SK-N-SH (cell line): ENCODE measurements at regions not wholly inside any gene's neighbourhood (a gene's known extent, or its start where the extent isn't known, plus 50 kb on each side); places are given as distances from the start of the nearest gene placed in this dataset.

ENCODE experiments used
- CTCF ChIA-PET: fragments of 300-600, 350-600 bp; formaldehyde crosslinking; extraction: SDS; loops from one replicate; lab custom pipeline; 2021; lab: Yijun Ruan, JAX
- POLR2A ChIA-PET: fragments of 350-600 bp; sonication (Branson Sonifier 250); formaldehyde crosslinking; extraction: SDS; loops from one replicate; lab custom pipeline; 2020; ENCODE audit warnings: antibody characterized with exemption, inconsistent platforms; lab: Yijun Ruan, JAX
- DNase-seq: peaks from one replicate; pipeline ENCODE4 v3.0.0; 2012
- H2AFZ ChIP-seq: fragments of 200-600 bp; sonication (generic); 2 replicates; pipeline ENCODE4 v1.8.1; 2016; ENCODE audit warnings: antibody characterized with exemption, mild to moderate bottlenecking, low read depth
- H3F3A ChIP-seq: fragments of 200-600 bp; sonication (generic); replicated peaks from 2 replicates; pipeline ENCODE3; 2016; ENCODE audit warnings: antibody characterized with exemption, mild to moderate bottlenecking; ENCODE audit not compliant: insufficient read depth
- H3K27ac ChIP-seq, 2 experiments: fragments of 200-500 bp in 1 of 2; fragments of 200-600 bp in 1 of 2; sonication (Bioruptor generic) in 1 of 2; sonication (generic), shearing (Covaris generic) in 1 of 2; 2 replicates each; pipeline versions ENCODE4 v1.5.1 to v1.6.1; 2014 to 2016; ENCODE audit warnings: low read depth in 2 of 2, inconsistent platforms in 1 of 2, low read length in 1 of 2, mild to moderate bottlenecking in 1 of 2, mixed read lengths in 1 of 2
- H3K27me3 ChIP-seq: fragments of 200-600 bp; sonication (generic), shearing (Covaris generic); 2 replicates; pipeline ENCODE4 v1.6.1; 2016; ENCODE audit warnings: mixed run types; ENCODE audit not compliant: insufficient read depth
- H3K36me3 ChIP-seq, 2 experiments: fragments of 200-500 bp in 1 of 2; fragments of 200-600 bp in 1 of 2; sonication (Bioruptor generic) in 1 of 2; sonication (generic) in 1 of 2; replicated peaks in 1 of 2; 2 replicates each; pipeline versions ENCODE3 to v1.5.1; 2014 to 2016; ENCODE audit warnings: low read length in 1 of 2, mild to moderate bottlenecking in 1 of 2; ENCODE audit not compliant: insufficient read depth in 2 of 2, control insufficient read depth in 1 of 2
- H3K4me1 ChIP-seq, 2 experiments: fragments of 200-500 bp in 1 of 2; fragments of 200-600 bp in 1 of 2; sonication (Bioruptor generic) in 1 of 2; sonication (generic), shearing (Covaris generic) in 1 of 2; 2 replicates each; pipeline versions ENCODE4 v1.5.1 to v1.6.1; 2014 to 2016; ENCODE audit warnings: low read depth in 1 of 2, low read length in 1 of 2, mixed run types in 1 of 2; ENCODE audit not compliant: insufficient read depth in 2 of 2, control insufficient read depth in 1 of 2
- H3K4me2 ChIP-seq: fragments of 200-600 bp; sonication (generic), shearing (Covaris generic); 2 replicates; pipeline ENCODE4 v1.6.1; 2017; ENCODE audit warnings: mixed run types
- H3K4me3 ChIP-seq, 2 experiments: fragments of 200-500 bp in 1 of 2; fragments of 200-600 bp in 1 of 2; sonication (Bioruptor generic) in 1 of 2; sonication (generic), shearing (Covaris generic) in 1 of 2; 2 replicates each; pipeline versions ENCODE4 v1.5.1 to v1.8.1; 2014 to 2016; ENCODE audit warnings: low read depth in 2 of 2, inconsistent platforms in 1 of 2, low read length in 1 of 2, mild to moderate bottlenecking in 1 of 2, mixed read lengths in 1 of 2, moderate library complexity in 1 of 2
- H3K79me2 ChIP-seq: fragments of 200-600 bp; sonication (generic); 2 replicates; pipeline ENCODE4 v1.8.1; 2017; ENCODE audit warnings: mild to moderate bottlenecking; ENCODE audit not compliant: insufficient read depth
- H3K9ac ChIP-seq: fragments of 200-600 bp; sonication (generic); 2 replicates; pipeline ENCODE4 v1.6.1; 2017; ENCODE audit warnings: mixed run types
- H3K9me2 ChIP-seq: fragments of 200-600 bp; sonication (generic); 2 replicates; pipeline ENCODE4 v1.6.1; 2017; ENCODE audit warnings: mixed run types
- H3K9me3 ChIP-seq: fragments of 200-600 bp; sonication (generic); 2 replicates; pipeline ENCODE4 v1.6.1; 2017; ENCODE audit warnings: mixed run types, mild to moderate bottlenecking, moderate library complexity
- H4K20me1 ChIP-seq: fragments of 200-600 bp; sonication (generic); 2 replicates; pipeline ENCODE4 v1.6.1; 2017; ENCODE audit warnings: mild to moderate bottlenecking, mixed run types; ENCODE audit not compliant: insufficient read depth
- FOXJ3 ChIP-seq: sonication (generic); formaldehyde crosslinking; IDR thresholded peaks from 2 replicates; pipeline ENCODE4 v1.5.1; 2020; ENCODE audit warnings: mild to moderate bottlenecking, missing genetic modification reagents
- FOXM1 ChIP-seq: IDR thresholded peaks from 2 replicates; pipeline ENCODE4 v1.4.0; 2012; ENCODE audit warnings: low read depth, mild to moderate bottlenecking
- GABPA ChIP-seq: IDR thresholded peaks from 2 replicates; pipeline ENCODE4 v1.4.0; 2012; ENCODE audit warnings: low read depth, mild to moderate bottlenecking
- IRF3 ChIP-seq: fragments of 150-350 bp; IDR thresholded peaks from 2 replicates; pipeline ENCODE4 v1.6.1; 2016; ENCODE audit warnings: mild to moderate bottlenecking, low read depth, low read length
- JUND ChIP-seq: IDR thresholded peaks from 2 replicates; pipeline ENCODE4 v1.4.0; 2012
- MXI1 ChIP-seq: IDR thresholded peaks from 2 replicates; pipeline ENCODE4 v1.6.1; 2012; ENCODE audit warnings: mild to moderate bottlenecking, low read depth, low read length, improper control_type of control experiment
- RFX5 ChIP-seq: IDR thresholded peaks from 2 replicates; pipeline ENCODE4 v1.6.1; 2012; ENCODE audit warnings: mild to moderate bottlenecking, improper control_type of control experiment, low read length
- RXRA ChIP-seq: IDR thresholded peaks from 2 replicates; pipeline ENCODE4 v1.4.0; 2012; ENCODE audit warnings: low read depth, mild to moderate bottlenecking, borderline replicate concordance
- SIN3A ChIP-seq: IDR thresholded peaks from 2 replicates; pipeline ENCODE4 v1.6.1; 2012; ENCODE audit warnings: low read depth, mild to moderate bottlenecking, low read length, moderate library complexity, borderline replicate concordance
- TAF1 ChIP-seq: IDR thresholded peaks from 2 replicates; pipeline ENCODE4 v1.6.1; 2012; ENCODE audit warnings: low read depth, mild to moderate bottlenecking, low read length, moderate library complexity, borderline replicate concordance
- TCF12 ChIP-seq: IDR thresholded peaks from 2 replicates; pipeline ENCODE4 v1.4.0; 2012
- WGBS: methylation state at CpG from one replicate; pipeline ENCODE4 v1.1.6; 2017; ENCODE audit warnings: low lambda C conversion rate; 5-methylcytosine and 5-hydroxymethylcytosine counted together
- TF ChIP-seq, protein P1 (sequence below): IDR thresholded peaks from 2 replicates; pipeline ENCODE4 v1.4.0; 2012; ENCODE audit warnings: low read depth, borderline replicate concordance
- TF ChIP-seq, protein P2 (sequence below): fragments of 200-600 bp; sonication (generic); IDR thresholded peaks from 2 replicates; pipeline ENCODE4 v1.6.1; 2017; ENCODE audit warnings: antibody characterized with exemption, mild to moderate bottlenecking, moderate library complexity
- TF ChIP-seq, protein P3 (sequence below): IDR thresholded peaks from 2 replicates; pipeline ENCODE4 v1.4.0; 2012; ENCODE audit warnings: low read depth

DNA sequence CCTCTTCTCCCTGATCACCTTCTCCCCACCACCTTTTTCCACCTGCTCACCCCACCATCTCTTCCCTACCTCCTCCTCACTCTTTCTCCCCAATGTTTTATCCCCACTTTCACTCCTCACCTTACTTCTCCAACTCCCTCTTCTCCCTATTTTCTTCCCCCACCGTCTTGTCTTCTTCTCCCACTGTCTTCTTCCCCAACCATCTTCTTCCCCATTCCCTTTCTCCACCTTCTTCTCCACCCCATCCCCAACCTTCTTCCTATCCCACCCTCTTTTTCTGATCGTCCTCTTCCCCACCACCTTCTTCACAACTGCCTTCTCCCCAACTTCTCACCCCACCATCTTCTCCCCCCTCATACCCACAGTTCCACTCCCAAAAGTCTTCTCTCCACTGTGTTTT, 929.4 kb downstream of the UQCRFS1 start (continued):
- TF ChIP-seq FOXJ3 (CRISPR knock-in tag) (no peak), IRF3 (no peak), TAF1 (no peak), RFX5 (no peak), GABPA (no peak)

DNA sequence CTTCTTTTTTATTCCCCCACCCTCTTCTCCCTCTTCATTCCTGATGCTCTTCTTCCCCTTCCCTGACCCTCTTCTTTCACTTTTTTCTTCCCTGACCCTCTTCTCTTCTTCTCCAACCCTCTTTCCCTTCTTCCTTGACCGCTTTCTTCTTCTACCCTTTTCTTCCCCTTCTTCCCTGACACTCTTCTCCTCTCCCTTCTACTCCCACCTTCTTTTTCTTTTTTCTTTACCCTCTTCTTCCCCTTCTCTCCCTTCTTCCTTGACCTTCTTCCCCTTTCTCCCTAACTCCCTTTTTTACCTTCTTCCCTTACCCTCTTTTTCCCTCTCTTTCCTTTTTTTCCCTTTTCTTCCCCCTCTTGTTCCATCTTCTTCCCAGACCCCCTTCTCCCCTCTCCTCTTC, 931.3 kb downstream of the UQCRFS1 start:
- POLR2A ChIA-PET, result no interaction called here
- DNase-seq, result no peak
- H3K79me2 ChIP-seq, result no peaks in the 10 kb centered on the region

GRCh38 chr19:28264556-28264955, 948.4 kb downstream of the UQCRFS1 start:
- Histone ChIP-seq H2AFZ (no peak overlapping the region), H3K9me3 (no peaks in the 10 kb centered on the region; the same call in 1 of the 2 replicates), H3K36me3 (no peaks in the 10 kb centered on the region), H3K9ac (no peak overlapping the region), H3K4me1 (no peaks in the 10 kb centered on the region), H3F3A (no peaks in the 10 kb centered on the region), H3K4me3 (no peak overlapping the region), H3K27ac (no peak overlapping the region), H4K20me1 (no peaks in the 10 kb centered on the region), H3K4me2 (no peak overlapping the region), H3K79me2 (no peaks in the 10 kb centered on the region), H3K27me3 (no peaks in the 10 kb centered on the region), H3K9me2 (no peaks in the 10 kb centered on the region)
- ChIA-PET POLR2A (no interaction called here), CTCF (no interaction called here)
- no peak for TF ChIP-seq FOXM1
- DNase-seq, result no peak
- WGBS, result 0% methylated on average over 3 of the region's 3 CpGs

More for the DNA sequence above, 931.3 kb downstream of the UQCRFS1 start:
- H4K20me1 ChIP-seq, result no peaks in the 10 kb centered on the region
- H3K9ac ChIP-seq, result no peak overlapping the region
- no peak for TF ChIP-seq RXRA
- no peak overlapping the region for H3K4me3 ChIP-seq
- no peak overlapping the region for H2AFZ ChIP-seq
- no peaks in the 10 kb centered on the region for H3K36me3 ChIP-seq
- H3K9me3 ChIP-seq, result no peaks in the 10 kb centered on the region
- WGBS, result 8% methylated on average over 1 of the region's 1 CpG
- CTCF ChIA-PET, result no interaction called here
- H3K4me2 ChIP-seq, result no peak overlapping the region
- no peaks in the 10 kb centered on the region for H3K27me3 ChIP-seq
- H3K4me1 ChIP-seq, result no peaks in the 10 kb centered on the region
- no peaks in the 10 kb centered on the region for H3K9me2 ChIP-seq
- no peak overlapping the region for H3K27ac ChIP-seq
- H3F3A ChIP-seq, result no peaks in the 10 kb centered on the region

- H3K4me3 ChIP-seq, result no peak overlapping the region
- no peaks in the 10 kb centered on the region for H3K4me1 ChIP-seq
- H4K20me1 ChIP-seq, result no peaks in the 10 kb centered on the region
- no peak for DNase-seq
- 0% methylated on average over 3 of the region's 3 CpGs for WGBS
- H3K9me3 ChIP-seq, result no peaks in the 10 kb centered on the region
- H3K27me3 ChIP-seq, result peaks cover 12% of the 10 kb centered on the region; the same call in 1 of the 2 replicates
- H3K79me2 ChIP-seq, result no peaks in the 10 kb centered on the region
- H3K9ac ChIP-seq, result no peak overlapping the region
- H3K9me2 ChIP-seq, result no peaks in the 10 kb centered on the region
- CTCF ChIA-PET, result interaction anchor here (0.6 kb wide), 1 partner anchor 598 kb away, joined by 3 read pairs; no protein-coding TSS in a partner anchor
- no peaks in the 10 kb centered on the region for H3K36me3 ChIP-seq
- no peaks in the 10 kb centered on the region for H3F3A ChIP-seq
- H3K27ac ChIP-seq, result no peak overlapping the region
- POLR2A ChIA-PET, result no interaction called here
- H3K4me2 ChIP-seq, result no peak overlapping the region
- no peak overlapping the region for H2AFZ ChIP-seq
- no peak for TF ChIP-seq FOXM1
- TF ChIP-seq, protein P1, sequence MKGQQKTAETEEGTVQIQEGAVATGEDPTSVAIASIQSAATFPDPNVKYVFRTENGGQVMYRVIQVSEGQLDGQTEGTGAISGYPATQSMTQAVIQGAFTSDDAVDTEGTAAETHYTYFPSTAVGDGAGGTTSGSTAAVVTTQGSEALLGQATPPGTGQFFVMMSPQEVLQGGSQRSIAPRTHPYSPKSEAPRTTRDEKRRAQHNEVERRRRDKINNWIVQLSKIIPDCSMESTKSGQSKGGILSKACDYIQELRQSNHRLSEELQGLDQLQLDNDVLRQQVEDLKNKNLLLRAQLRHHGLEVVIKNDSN, result no peak
- TF ChIP-seq, protein P2, sequence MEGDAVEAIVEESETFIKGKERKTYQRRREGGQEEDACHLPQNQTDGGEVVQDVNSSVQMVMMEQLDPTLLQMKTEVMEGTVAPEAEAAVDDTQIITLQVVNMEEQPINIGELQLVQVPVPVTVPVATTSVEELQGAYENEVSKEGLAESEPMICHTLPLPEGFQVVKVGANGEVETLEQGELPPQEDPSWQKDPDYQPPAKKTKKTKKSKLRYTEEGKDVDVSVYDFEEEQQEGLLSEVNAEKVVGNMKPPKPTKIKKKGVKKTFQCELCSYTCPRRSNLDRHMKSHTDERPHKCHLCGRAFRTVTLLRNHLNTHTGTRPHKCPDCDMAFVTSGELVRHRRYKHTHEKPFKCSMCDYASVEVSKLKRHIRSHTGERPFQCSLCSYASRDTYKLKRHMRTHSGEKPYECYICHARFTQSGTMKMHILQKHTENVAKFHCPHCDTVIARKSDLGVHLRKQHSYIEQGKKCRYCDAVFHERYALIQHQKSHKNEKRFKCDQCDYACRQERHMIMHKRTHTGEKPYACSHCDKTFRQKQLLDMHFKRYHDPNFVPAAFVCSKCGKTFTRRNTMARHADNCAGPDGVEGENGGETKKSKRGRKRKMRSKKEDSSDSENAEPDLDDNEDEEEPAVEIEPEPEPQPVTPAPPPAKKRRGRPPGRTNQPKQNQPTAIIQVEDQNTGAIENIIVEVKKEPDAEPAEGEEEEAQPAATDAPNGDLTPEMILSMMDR, result no peak
- TF ChIP-seq TAF1, result no peak
- TF ChIP-seq TCF12, result no peak
- no peak for TF ChIP-seq MXI1
- no peak for TF ChIP-seq JUND
- no peak for TF ChIP-seq SIN3A
- TF ChIP-seq, protein P3, sequence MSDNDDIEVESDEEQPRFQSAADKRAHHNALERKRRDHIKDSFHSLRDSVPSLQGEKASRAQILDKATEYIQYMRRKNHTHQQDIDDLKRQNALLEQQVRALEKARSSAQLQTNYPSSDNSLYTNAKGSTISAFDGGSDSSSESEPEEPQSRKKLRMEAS, result no peak
- TF ChIP-seq FOXJ3 (CRISPR knock-in tag), result no peak
Measured at GRCh38 chr19:28258829-28259228, 954.1 kb downstream of the UQCRFS1 start.
